Right renal cortex interstitium (tissue), 3 donors: ENCODE measurements at regions not wholly inside any gene's neighbourhood (a gene's known extent, or its start where the extent isn't known, plus 50 kb on each side); places are given as distances from the start of the nearest gene placed in this dataset.

Experiments
- DNase-seq, 3 donors: peaks; one replicate each; pipeline ENCODE4 v3.0.0-alpha.2; 2013; ENCODE audit warnings: low read depth in 3 of 3, low spot score in 2 of 3

DNA sequence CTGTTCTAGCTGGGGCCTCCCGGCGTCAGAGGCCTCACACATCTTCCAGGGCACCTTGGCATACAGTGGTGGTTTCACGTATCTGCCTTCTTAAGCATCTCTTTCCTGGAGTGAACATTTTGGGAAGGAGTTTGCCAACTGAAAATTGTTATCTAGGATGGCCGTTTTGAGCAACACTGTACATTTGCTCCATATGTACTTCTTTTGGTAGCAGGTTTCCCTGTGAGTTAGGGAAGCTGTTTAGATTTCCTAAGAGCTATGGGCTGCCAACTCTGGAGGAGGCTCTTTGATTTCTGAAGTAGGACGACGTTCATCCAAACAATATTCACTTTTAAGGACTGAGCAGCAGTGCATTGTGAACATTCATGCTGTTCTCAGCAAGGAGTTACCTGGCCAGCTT is 665.9 kb downstream of the SQOR start:
- no peak for DNase-seq

- DNase-seq = no peak
Observed at GRCh38 chr15:46301291-46301690, 666.5 kb downstream of the SQOR start.

- no peak for DNase-seq
Observed at GRCh38 chr15:46301826-46302225, 667.0 kb downstream of the SQOR start.

DNA sequence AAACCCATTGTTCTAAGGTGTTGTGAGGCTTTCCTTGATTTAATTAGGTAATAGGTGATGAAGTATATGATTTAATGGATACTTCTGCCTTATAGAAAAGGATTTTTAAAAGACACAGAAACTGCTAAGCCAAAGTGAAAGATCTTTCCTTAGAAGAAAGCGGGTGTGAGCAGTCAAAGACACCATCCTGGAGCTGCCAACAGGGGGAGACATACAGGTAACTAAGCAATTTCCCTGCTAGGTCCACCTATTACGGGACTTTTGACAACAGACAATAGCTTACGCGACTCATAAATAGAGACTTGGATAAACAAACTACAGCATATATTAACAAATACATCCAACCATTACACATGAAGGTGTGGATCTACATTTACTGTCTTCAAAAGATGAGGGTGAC is 669.5 kb downstream of the SQOR start:
- no peak for DNase-seq

- no peak for DNase-seq
Observed at GRCh38 chr15:46307746-46308145, 672.9 kb downstream of the SQOR start.

DNA sequence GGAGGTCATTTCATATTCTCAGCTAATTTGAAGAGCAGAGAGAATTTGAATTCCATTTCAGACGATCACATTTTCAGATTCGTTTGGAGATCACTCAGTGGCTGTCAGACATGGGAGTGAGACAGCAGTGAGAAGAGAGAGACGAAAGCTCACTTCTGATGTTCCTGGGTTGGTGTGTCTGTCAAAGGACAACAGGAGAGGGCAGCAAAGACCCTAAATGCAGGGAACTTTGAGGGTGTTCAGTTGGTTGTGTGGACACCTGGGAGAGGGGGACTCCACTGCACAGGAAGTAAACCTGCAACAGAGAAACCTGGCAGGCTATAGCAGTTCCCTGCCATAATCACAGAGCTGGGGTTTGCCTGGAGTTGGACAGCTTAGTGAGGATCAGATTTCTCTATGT is 675.1 kb downstream of the SQOR start:
- DNase-seq = no peak

GRCh38 chr15:46312133-46312740 is 677.4 kb downstream of the SQOR start:
- DNase-seq = peak; percentile 56 to 63 (median 61)

DNA sequence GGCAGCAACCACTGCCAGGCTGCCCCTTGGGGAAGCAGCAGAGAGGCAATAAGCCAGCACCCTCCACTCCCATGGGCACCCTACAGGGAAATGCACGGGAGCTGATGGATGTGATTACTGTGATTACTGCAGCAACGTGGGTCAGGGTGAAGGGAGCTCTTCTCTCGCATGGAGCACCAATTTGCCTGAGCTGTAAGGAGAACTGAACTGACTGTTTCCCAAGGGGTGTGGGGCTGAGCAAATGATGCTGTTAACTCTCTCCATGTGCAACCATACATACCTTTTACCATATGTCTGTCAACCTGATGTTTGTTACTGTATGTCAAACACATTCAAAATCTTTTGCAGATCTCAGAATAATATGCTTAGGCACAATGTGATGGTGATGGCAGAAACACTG is 680.6 kb downstream of the SQOR start:
- DNase-seq = no peak

DNA sequence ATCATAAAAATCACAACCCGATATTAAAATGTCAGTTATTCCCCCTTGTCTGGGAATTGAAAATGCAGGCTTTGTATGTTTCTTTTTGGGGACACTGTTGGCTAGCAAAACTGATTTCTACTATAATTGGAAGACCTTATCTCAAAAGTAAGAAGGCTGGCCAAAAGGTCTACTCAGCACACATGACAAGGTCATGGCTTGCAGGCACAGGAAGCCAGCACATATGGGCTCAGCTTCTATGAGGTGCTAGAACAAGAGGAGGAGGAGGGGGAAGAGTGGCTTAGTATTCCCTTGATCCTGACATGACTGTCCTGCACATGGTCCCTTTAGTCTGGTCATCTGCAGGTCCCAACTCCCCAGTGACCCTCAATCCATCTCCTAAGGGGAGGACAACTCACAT is 681.2 kb downstream of the SQOR start:
- no peak for DNase-seq

GRCh38 chr15:46317029-46317428 is 682.2 kb downstream of the SQOR start:
- DNase-seq = no peak

GRCh38 chr15:46322753-46323152 is 687.9 kb downstream of the SQOR start:
- no peak for DNase-seq

DNA sequence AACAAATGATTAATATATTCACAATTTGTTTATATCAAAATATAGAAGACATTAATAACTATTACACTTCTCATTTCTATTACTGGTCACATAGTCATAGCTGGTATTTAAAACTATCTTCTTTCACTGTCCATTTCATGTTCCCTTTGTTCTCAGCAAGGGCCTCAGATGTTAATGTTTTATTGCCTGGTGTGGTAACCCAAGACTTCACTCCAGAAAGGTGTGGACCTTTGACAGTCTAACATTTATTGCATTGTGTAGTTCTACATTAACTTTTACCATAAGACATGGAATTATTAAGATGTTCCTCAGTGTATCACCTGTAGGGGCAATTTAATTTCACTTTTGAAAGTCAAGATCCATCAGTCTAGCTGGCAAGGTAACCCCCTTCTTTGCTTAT is 691.3 kb downstream of the SQOR start:
- DNase-seq = no peak

DNA sequence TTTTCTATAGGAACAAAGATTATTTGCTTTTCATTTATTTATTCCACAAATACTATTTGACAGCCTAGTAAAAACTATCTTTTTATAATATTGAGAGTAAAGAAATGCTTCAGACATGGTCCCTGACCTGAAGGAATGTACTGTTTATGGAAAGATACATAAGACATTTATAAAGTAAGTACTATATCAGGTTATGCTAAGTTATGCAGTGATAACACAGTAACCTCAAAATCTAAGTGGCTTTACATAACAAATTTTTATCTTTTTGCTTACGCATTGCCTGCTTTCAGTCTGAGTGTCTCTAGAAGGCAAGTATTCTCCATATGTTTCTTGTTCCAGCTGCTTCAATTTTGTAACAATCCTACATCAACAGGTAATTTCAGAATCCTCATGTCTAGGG is 694.0 kb downstream of the SQOR start:
- no peak for DNase-seq

GRCh38 chr15:46329876-46330275 is 695.0 kb downstream of the SQOR start:
- no peak for DNase-seq

DNA sequence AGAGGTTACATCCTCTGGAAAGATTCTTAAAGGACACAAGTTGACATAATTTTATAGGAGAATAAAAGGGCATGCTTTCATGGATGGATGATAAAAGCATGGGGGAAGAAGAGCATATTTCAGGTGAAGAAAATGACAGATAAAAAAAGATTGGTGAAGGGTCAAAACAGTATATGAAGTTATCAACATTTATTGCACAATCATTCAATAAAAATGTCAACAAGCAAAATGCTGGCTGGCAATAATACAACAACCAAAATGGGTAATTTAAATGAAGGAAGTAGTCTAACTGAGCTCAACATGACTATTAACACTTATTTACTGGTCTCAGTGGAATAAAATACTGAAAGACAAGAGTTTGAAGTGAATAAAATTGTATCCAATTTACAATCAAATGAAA is 696.7 kb downstream of the SQOR start:
- no peak for DNase-seq

DNA sequence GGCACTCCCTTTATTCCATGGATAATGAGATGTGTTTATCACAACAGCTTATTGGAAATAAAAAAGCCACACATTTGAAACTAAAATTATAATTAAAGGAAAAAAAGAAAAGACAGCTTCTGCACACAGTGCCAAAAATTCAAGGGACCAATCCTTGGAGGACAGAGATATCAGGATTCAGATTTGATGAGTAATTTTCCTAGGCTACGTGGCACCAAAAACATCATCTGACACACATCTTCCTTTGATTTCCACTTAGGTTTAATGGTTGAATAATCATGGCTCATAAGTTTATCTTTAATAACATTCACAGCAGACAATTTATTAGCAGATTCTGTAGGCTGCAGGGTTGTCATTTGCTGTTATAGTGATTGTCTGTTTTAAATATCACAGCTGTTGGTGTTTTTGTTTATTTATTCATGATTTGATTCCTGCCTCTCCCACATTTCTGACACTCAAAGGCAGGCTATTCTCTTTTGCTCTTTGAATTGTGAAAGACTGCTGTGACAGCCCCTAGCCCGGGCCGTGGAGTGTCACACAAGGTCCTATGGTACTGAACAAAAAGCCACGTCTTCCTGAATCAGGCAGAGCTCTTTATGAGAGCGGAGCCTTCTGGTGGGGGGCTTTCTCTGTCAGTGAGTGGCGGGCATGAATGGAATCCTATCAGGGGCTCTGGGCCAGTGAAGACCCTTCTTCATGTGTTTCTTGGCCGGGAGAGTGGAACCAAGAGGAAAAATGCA is 708.5 kb downstream of the SQOR start:
- DNase-seq = no peak

DNA sequence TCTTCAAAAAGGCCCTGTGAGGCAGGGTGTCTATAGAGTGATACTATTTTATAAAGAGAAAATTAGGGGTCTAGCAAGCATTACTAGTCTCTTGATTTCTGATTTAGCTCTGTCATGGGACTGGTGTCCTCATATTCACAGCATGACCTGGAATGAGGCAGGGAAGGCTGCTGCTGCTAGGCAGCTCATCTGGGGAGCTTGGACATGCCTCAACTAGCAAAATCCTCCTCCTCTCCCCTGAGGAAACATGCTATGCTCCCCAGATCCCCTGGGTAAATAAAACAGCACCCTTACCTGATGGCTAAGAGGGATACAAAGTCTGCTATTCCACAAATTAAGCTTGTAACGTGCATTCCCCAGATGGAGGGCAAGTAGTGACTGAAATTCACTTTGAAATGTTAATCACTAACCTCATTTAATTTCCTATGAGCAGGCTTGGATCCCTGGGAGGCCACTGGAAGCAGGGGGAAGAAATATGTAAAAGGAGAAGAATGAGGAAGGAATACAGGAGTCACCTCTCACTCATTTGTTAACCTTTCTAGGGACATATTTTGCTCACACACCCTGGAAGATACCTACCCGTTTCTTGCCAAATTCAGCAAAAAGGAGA is 709.4 kb downstream of the SQOR start:
- no peak for DNase-seq

- no peak for DNase-seq
Observed at GRCh38 chr15:46344915-46345314, 710.1 kb downstream of the SQOR start.

- no peak for DNase-seq
Observed at GRCh38 chr15:46354443-46354842, 719.6 kb downstream of the SQOR start.

DNA sequence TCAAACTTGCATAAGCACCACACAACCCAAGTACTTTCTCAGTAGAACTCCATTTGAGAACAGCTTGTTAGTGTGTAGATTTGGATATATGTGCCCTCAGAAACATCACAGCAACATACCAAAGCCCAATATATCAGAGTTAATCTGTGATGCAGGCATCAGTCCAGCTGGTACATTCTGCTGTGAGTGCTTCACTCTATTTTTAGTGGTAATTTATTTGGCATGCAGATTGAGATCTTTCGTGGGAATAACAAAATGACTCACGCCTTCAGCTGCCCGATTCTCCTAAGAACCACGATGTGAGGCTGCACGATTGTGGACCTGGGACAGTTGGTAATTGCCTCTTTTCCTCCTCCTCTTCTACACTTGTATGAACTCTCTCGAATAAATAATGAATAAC is 730.7 kb downstream of the SQOR start:
- no peak for DNase-seq

GRCh38 chr15:46366360-46367007 is 731.7 kb downstream of the SQOR start:
- no peak for DNase-seq

DNA sequence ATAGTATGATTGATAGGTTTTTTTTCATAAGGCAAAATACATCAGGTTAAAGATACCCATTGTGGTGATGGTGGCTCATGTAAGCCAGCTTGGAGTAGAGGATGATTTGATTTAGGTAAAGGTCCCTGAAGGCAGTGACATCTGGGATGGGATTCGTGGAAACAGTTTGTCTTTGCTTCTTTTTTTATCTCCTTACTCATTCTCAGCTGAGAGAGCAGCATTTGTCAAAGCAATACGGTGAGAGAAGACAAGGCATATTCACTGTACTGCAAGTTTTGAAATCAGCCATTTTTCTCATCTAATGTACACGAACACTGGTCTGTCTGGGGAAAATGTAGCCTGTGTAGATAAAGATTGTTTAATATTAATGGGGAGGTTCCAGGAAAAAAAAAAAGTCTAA is 749.1 kb downstream of the SQOR start:
- no peak for DNase-seq
